ENCODE measurements at regions not wholly inside any gene's neighbourhood (a gene's known extent, or its start where the extent isn't known, plus 50 kb on each side); places are given as distances from the start of the nearest gene placed in this dataset.

GRCh38 chr7:115631782-115632181 lies 398.8 kb downstream of the TFEC start:
- TF ChIP-seq CTCF (IDR thresholded peaks at IDR 0.05), result no peak
- no peak for TF ChIP-seq POLR2A (IDR thresholded peaks at IDR 0.05)
